Prostate gland (tissue), 2 donors: ENCODE measurements at regions not wholly inside any gene's neighbourhood (a gene's known extent, or its start where the extent isn't known, plus 50 kb on each side); places are given as distances from the start of the nearest gene placed in this dataset.

ENCODE experiments used
- POLR2A ChIP-seq: fragments of 450-650 bp; IDR thresholded peaks from one replicate; pipeline ENCODE4 v1.6.1; 2016; ENCODE audit warnings: antibody characterized with exemption, mild to moderate bottlenecking
- POLR2AphosphoS5 ChIP-seq: sonication (generic); formaldehyde crosslinking; IDR thresholded peaks from one replicate; pipeline ENCODE4 v1.6.1; 2017; ENCODE audit warnings: antibody characterized with exemption
- TF ChIP-seq, protein P1 (sequence below), 4 experiments: fragments of 200-600 bp in 2 of 4; fragments of 450-650 bp in 2 of 4; sonication (generic) in 2 of 4; IDR thresholded peaks; 1 replicate in 3 of 4; 2 replicates in 1 of 4; pipeline ENCODE4 v1.5.1; 2016 to 2019; ENCODE audit warnings: antibody characterized with exemption in 4 of 4, mild to moderate bottlenecking in 2 of 4, moderate library complexity in 2 of 4

DNA sequence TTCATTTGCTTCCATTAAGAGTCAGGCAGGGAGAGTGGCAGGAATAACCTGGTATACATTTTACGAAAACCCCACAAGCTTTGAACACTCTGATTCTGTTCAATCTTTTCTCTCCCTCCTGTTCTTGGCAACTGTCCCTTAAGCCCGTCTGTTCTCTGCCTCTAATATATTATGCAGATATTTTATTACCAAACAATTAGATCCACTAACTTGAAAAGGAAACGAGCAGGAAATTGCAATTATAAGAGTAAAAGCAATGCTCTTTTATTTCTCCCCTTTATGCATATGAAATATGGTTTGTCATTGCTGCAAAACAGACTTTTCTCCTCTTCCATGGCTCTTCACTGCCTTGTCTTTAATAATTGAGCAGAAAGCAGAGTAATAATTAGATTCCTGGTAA is 149.1 kb upstream of the CELF4 start:
- TF ChIP-seq, protein P1, sequence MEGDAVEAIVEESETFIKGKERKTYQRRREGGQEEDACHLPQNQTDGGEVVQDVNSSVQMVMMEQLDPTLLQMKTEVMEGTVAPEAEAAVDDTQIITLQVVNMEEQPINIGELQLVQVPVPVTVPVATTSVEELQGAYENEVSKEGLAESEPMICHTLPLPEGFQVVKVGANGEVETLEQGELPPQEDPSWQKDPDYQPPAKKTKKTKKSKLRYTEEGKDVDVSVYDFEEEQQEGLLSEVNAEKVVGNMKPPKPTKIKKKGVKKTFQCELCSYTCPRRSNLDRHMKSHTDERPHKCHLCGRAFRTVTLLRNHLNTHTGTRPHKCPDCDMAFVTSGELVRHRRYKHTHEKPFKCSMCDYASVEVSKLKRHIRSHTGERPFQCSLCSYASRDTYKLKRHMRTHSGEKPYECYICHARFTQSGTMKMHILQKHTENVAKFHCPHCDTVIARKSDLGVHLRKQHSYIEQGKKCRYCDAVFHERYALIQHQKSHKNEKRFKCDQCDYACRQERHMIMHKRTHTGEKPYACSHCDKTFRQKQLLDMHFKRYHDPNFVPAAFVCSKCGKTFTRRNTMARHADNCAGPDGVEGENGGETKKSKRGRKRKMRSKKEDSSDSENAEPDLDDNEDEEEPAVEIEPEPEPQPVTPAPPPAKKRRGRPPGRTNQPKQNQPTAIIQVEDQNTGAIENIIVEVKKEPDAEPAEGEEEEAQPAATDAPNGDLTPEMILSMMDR (IDR thresholded peaks at IDR 0.05), result no peak
- TF ChIP-seq POLR2A (no peak), POLR2AphosphoS5 (no peak)
